GDM1 (cell line): ENCODE measurements at regions not wholly inside any gene's neighbourhood (a gene's known extent, or its start where the extent isn't known, plus 50 kb on each side); places are given as distances from the start of the nearest gene placed in this dataset.
"Not testable (repeated sequence)": the region's sequence is repeated elsewhere in the genome, so short reads cannot be mapped to it uniquely, and the experiment has no call there.

Experiments used
- DNase-seq: peaks from one replicate; lab custom pipeline; 2025; lab: John Stamatoyannopoulos, UW

DNA sequence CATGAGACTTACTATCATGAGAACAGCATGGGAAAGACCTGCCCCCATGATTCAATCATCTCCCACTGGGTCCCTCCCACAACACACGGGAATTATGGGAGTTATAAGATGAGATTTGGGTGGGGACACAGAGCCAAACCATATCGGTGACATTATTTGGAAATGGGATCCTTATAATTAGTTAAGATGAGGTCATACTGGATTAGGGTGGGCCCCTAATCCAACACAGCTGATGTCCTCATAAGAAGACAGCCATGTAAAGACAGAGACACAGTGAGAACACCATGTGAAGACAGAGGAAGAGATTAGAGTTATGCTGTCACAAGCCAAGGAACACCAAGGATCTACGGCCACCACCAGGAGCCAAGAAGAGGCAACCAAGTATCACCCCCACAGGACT lies 161.7 kb downstream of the SPTSSA start:
- no peak for DNase-seq

DNA sequence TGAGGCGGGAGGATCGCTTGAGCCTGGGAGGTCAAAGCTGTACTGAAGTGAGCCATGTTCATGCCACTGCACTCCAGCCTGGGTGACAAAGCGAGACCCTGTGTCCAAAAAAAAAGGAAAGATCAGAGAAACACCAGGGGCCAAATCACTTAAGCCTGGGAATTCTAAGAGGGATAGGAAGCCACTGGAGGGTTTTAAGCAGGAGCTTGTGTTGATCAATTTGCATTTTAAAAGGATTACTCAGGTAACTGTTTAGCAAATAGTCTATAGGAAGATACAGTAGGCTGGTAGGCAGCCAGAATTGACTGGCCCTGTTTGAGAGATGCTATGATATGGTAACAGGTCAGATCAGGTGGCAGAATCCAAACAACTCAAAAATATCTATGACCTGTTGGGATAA lies 162.7 kb downstream of the SPTSSA start:
- no peak for DNase-seq

DNA sequence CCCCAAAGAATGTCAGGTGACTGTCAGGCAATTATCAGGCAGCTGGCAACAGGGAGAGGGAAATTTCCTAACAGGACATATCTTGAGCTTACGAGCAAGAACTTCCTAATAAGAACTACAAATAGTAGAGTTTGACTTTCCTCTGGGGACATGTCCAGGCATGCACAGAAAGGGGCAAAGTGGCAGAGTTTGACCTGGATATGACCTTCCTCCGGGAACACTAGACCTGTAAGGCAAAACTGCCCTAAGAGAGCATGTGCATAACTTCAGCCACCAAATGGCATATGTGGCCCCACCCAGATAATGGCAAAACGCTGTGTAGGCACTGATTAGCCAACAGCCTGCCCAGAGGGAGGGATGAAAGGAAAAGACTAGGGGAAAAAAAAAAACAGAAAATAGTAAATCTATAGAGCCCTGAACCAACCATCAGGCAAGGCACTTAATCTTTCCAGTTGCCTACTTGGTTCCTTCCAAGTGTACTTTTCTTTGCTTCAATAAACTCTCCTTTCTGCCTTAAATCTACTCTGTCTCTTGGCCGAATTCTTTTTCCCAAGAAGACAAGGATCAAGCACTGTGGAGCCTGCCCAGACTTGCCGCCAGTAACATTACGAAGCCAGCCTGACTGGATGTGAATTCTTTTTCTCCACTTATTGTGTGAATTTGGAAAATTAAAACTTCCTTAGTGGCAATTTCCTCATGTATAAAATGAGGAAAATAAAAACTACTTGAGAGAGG lies 164.1 kb downstream of the SPTSSA start:
- DNase-seq, result no peak

DNA sequence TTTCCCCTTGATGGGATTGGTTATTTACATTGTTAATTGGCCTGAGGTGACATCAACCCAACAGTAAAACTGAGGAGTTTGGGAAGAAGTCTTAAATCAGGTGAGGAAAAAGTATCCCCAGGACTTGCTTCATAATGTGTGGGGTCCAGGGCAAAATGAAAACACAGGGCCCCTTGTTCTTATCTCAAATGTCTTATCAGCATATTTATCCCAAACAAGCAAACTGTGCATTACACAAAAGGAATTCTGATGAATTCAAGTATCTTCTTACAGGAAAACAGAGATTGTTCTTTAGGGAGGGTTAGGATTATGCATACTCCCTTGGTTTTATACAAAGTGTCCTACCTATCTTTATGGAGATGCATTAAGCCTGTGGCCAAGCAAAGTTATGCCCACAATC lies 178.4 kb downstream of the SPTSSA start:
- DNase-seq, result no peak

DNA sequence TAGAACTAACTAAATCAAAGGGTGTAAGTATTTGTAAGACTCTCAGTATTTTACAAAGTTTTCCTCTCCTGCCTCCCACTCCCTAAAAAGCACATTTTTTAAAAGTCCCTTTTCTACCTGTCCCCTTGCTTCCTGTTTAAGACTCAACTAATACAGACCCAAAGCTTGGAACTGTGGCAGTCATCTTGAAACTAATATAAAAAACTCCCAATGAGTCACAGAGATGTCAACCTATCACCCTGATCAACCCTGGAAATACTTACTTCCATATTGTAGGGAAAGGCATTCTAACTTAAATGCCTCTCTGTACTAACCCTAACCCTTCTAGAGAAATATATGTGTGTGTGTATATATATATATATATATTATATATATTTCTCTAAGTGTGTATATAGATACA lies 184.8 kb downstream of the SPTSSA start:
- no peak for DNase-seq

DNA sequence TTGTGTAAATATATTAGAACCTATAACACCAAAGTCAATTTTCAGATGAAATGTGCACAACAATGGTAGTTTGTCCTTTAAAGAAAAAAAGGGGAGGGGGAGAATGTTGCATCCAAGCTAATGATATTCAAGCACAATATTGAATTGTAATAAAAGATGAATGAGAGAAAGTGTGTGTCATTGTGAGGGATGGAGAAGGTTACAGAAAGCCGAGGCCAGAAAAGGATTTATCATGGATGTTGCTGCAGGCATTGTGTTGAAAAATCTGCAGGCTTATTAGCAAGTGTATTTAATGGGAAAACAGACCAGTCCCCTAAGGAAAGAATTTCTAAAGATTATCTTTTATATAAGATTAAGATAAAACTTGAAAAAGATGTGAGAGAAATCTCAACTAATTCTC lies 186.5 kb downstream of the SPTSSA start:
- no peak for DNase-seq

DNA sequence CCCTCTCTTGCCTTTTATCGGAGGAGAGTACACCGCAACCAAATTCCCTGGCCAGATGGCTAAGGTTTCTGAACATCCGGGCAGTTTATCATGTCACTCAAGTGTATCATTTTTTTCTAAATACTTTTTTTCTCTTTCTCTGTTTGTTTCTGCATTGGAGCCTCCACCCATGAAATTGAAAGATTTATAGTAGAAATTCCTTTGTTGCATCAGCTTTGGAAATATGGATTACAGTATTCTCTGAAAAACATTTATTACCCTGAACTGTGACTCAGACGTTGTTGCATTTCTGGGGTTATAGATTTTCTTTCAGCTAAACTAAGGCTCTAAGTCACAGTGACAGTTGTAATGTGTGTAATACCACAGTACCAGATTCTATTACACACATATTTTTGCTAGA lies 187.0 kb downstream of the SPTSSA start:
- no peak for DNase-seq

DNA sequence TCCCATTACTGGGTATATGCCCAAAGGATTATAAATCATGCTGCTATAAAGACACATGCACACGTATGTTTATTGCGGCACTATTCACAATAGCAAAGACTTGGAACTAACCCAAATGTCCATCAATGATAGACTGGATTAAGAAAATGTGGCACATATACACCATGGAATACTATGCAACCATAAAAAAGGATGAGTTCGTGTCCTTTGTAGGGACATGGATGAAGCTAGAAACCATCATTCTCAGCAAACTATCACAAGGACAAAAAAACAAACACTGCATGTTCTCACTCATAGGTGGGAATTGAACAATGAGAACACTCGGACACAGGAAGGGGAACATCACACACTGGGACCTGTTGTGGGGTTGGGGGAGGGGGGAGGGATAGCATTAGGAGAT lies 188.3 kb downstream of the SPTSSA start:
- DNase-seq, result not testable (repeated sequence)

DNA sequence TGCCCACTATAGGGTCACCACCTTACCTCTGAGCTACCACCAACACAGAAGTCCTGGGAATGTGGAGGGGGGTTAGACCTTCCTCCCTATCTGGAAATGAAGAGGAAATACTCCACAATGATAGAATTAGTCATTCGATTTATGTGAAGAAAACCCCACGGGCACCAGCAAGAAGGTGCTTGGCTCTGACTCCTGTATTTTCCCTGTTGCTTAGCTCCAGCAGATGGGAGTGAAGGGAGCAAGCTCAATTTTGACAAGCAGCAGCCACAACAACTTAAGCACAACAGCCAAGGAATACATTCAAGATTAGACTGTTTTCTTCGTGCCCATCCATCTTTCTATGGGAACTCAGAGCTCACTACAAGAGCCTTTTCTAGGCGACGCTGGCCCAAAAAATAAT lies 191.7 kb downstream of the SPTSSA start:
- no peak for DNase-seq

DNA sequence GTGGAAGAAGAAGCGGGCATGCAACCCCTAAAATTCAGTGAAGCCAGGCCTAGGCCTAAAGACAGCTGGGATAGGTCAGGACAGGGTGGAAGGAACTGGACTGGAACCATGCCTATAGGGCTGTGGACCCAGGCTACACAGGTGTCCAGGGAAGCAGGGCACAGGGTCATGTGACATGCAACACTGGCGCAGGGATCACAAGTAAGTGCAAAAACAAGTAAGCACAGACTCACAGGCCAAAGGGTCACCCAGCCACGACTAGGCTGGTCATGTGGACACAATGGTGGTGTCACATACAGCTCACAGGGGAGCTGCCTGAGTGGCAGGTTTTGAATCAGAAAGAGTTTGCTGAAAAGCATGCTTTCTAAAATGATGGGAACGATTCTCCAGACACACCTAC lies 195.7 kb downstream of the SPTSSA start:
- DNase-seq, result no peak

DNA sequence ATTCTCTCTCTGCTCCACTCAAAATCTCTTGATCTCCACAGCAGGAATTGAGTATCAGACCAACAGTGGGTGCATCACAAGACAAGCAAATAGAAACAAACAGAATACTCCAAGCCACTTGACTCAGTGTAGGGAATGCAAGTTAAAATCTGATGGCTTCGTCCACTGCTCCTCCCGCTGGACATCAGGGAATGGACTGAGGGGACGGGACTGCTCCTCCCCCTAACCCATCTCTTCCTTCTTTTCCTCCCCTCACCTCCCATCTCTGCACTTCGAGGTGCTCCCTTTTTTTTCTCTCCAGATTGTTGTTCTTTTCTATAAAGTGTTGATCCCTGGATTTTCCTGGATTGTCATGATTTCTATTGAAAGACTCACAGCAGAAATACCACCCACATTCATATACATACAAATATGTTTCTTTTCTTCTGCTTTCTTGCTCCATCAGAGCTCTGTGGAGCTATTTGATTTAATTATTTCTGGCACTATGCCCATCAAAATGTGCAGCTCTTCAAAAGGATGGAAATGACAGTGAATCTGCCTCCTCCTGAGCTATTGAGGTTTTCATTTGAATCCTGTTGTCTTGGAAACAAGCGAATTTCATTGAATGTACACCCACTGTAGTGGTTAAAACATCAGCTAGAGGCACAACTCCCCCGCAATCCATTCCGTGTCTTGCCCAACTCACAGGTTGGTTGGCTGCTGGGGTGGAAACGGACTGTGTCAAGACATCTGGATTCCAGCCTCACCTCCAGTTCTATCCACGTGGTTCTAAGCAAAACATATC lies 199.7 kb downstream of the SPTSSA start:
- DNase-seq, result no peak

DNA sequence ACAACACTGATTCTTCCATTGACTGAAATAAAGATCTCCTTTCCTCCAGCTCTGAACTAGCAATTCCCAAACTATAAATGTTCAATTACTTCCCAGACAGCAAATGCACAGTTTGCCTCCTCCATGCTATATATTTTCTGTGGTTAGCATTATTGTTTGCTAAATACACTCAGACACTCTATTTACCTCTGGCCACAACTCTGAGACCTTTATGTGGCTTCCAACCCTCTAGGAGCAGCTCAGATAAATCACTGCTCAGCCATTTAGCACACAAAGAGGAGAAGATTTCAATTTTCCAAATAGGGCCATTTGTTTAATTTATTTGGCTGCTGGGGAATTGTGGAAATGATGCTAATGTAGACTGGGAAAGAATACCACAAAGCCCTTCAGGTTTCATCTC lies 202.0 kb downstream of the SPTSSA start:
- DNase-seq, result no peak

DNA sequence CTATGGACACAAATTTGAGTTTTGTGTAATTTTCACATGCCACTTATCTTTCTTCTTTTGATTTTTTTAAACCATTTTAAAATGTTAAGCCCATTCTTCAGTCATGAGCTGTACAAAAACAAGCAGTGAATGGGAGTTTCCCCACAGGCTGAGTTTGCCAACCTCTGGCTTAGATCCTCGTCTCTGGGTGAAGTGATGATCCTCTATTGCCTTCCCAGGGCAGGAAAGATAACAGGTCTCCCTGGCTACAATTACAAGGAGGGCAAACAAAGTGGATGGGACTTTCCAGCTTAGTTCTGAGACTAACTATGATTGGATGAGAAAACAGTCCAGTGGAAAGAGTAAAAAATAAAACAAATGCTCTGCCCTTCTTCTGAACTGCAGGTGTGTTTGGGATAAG lies 203.7 kb downstream of the SPTSSA start:
- no peak for DNase-seq

DNA sequence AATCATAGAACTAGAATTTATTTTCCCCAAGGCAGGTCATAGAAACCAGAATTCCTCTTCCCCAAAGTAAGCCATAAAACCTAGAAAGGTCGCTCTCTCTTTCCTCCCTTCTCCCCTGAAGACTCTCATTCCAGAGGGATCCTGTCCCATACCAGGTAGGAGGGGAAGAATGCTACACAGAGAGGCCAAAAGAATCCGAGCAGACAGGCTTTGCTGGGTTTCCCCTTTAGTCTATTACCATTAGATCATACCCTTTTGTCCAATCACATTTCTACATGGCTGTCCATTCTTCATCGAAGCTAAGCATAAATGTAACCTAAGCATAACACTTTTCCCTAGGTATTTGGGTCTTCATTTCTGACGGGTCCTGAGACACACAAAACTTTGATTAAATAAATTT lies 204.5 kb downstream of the SPTSSA start:
- no peak for DNase-seq

DNA sequence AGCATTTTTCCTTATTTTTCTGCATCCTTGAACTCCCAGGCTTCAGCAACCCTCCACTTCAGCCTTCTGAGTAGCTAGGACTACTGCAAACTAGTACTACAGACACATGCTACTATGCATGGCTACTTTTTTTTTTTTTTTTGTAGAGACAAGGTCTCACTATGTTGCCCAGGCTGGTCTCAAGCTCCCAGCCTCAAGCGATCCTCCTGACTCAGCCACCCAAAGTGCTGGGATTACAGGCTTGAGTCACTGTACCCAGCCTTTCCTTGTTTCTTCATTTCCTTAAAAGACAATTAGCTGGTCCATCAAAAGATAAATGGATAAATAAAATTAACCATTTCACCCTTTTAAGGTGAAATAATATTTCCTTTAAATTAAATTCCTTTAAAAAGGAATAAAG lies 205.8 kb downstream of the SPTSSA start:
- DNase-seq, result no peak

DNA sequence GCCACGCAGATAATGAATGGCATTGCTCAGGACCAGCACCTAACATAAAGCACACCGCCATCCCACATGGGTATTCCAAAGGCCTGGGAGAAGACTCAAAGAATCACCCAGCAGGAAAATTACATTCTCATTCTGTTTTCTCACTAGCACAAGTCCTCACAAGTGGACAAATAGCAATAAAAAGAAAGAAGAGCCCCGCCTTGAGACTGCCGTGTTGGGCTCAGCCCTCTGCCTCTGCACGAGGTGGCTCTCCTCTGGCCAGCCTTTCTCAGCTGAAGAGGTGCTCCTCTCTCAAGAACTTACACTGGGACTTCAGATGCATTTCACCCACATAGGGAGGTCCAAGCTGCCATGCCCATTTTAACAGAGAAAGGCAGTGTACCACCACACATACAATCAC lies 207.5 kb downstream of the SPTSSA start:
- no peak for DNase-seq

DNA sequence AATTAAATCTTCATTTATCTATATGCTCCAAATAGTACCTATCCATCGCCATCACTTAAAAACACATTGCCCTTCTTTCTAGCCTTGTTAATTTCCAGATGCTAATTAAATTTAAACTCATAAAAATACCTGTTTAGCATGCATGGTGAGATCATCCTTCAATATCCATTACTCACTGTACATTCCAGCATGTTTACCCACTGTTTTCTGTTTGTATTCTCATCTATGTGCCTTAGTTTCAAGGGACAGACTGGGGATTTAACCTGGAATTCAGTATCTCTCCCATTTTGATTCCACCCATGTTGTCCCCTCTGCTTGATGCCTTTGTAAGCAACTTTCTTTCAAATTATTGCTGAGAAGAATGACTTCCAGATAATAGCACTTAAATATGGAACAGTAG lies 208.0 kb downstream of the SPTSSA start:
- DNase-seq, result no peak

DNA sequence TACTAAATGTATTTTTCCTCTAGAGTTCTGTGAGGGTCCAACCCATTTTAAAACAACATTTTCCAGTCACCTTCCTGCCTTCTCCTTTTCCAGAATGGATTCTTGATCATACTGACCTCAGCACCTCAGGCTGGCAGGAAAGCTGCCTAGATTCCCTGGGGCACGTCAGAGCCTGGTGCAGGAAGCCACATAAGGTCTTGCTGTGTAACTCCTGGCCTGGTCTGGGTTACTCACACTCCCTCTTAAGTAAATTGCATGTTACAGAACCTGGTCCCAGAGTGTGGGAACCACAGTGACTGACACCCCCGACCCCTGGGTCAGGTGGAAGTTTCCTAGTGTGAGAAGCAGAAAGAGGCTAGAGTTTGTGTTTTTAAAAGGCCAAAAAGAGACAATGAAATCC lies 209.8 kb downstream of the SPTSSA start:
- DNase-seq, result no peak

DNA sequence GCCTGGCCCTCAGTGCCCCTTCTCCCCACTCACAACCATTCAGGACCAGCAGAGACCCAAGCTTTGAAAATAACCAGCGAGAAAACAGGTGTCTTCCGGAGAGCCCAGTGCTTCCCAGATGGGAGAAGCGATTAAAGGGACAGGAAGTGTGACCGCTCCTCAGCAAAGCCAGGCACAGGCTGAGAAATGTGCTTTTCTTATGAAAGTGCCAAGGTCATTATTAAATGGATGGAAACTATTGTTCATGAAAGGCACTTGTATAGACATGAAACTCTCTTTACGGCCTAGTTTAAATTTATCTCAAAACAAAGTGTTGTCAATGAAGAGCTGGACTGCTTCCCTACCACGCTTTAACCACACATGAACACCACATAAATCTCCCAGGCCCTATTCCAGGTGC lies 210.4 kb downstream of the SPTSSA start:
- no peak for DNase-seq

DNA sequence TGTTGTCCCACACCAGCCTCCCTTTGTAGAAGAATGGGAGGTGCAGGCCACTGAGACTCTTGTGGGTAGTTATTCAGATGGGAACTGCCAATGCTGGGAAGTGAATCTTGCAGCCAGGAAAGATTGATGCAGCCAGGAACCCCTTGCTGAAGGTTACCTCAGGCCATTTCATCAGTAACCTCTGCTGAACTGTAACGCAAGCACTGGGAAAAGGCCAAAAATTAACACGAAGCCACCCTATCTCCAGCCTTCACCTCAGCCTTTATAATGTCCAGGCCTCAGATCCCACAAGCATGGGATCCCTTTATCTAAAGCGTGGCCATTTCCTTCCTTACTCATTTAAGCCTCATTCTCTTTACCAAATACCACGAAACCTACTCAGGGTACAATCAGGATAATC lies 211.1 kb downstream of the SPTSSA start:
- DNase-seq, result no peak

DNA sequence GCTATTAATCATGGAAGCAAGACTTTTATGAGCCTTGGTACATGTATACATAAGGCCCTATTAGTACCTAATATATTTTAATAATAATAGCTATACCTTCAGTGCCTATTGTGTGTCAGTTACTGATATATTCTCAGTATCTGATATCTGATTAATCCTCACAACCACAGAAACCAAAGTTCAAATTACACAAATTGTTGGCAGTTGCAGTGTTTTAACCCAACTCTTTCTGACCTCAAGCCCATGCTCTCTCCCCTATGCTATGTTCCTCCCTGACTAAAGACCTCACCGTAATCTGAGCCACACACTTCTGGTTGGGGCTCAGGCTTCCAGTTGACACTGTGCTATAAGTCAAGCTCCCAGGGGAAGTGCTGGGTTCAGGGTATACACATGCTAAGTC lies 214.4 kb downstream of the SPTSSA start:
- DNase-seq, result no peak

DNA sequence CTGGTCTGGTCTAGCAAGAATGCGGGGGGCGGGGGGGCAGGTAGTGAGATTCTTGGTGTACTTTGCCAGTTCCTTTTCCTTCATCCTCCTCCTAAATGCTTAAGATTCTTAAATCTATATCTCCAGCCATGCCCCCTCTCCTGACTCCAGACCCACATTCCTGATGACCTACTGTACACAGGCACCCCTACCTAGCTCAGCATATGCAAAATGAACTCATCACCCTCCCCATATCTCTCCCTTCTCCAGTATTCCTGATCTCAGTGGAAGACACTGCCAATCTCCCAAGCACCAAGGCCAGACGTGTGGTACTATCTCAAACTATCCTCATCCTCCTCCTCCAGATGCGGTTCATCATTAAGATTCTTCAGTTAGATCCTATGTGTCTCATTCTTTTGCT lies 215.8 kb downstream of the SPTSSA start:
- DNase-seq, result no peak

DNA sequence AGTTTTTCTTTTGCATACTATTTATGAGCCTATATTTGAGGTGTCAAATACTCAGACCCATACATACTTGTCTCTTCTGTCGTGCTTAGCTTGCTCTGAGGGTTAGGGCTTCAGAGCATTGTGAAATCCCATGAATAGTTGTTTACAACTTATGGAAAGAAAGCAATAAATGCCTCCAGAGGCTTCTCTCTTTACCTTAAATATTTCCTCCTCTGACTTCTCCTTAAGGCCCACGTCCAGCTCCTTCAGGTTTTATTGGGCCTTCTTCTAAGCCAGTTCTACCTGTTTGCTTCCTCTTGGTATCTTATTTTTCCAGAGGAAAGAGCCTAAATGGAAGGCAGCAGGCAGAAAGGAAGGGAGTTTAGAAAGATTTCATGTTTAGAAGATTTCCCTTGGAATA lies 218.6 kb downstream of the SPTSSA start:
- no peak for DNase-seq

DNA sequence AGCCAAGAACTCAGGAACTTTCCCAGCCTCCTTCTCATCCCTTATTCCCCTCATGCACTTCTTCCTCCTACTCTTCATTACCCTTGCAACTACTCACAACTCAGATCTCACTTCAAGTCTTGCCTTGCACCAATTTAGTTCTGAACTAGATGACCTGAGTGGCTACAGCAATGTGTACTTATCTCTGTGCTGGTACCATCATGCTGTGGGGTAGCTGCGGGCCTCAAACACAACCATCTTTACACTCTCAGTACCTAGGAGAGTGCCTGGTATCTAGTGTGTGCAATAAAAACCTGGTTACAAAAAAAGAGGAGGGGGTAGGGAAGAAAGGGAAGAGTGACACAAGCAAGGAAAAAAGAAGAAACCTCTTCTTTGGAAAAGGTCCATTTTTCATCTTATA lies 219.0 kb downstream of the SPTSSA start:
- DNase-seq, result no peak
